ENCODE measurements at regions not wholly inside any gene's neighbourhood (a gene's known extent, or its start where the extent isn't known, plus 50 kb on each side); places are given as distances from the start of the nearest gene placed in this dataset.

DNA sequence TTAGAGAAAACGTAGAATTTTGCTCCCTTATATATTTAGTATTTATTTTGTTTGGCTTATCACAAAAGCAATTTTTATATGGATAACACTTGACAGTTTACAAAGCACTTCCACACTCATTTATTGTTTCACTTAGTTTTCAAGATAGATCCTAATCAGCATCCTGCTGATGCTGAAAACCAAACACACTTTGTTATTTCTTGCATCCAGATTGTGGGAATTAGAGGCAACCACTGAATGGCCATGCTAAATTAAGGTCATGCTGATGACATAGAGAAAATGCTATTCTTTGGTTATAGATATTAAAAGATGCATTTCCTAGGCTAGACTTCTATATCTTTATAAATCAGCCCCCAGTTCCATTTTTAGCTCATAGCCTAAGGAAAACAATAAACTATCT is 474.1 kb upstream of the KCNMB2 start:
- no peaks in the 10 kb centered on the region for H3K36me3 ChIP-seq
- no peak overlapping the region for H3K27ac ChIP-seq
- no peaks in the 10 kb centered on the region for H3K9me3 ChIP-seq
- intact Hi-C loops (cut with DNase I; ENCODE audit: low total_unique reads), result no loop called here
- no peak for DNase-seq (ENCODE audit: low spot score in 2 of 2)
- no peaks in the 10 kb centered on the region for H3K4me1 ChIP-seq
- no peak overlapping the region for H3K4me3 ChIP-seq
- no peaks in the 10 kb centered on the region for H3K27me3 ChIP-seq
- TF ChIP-seq, protein P1, sequence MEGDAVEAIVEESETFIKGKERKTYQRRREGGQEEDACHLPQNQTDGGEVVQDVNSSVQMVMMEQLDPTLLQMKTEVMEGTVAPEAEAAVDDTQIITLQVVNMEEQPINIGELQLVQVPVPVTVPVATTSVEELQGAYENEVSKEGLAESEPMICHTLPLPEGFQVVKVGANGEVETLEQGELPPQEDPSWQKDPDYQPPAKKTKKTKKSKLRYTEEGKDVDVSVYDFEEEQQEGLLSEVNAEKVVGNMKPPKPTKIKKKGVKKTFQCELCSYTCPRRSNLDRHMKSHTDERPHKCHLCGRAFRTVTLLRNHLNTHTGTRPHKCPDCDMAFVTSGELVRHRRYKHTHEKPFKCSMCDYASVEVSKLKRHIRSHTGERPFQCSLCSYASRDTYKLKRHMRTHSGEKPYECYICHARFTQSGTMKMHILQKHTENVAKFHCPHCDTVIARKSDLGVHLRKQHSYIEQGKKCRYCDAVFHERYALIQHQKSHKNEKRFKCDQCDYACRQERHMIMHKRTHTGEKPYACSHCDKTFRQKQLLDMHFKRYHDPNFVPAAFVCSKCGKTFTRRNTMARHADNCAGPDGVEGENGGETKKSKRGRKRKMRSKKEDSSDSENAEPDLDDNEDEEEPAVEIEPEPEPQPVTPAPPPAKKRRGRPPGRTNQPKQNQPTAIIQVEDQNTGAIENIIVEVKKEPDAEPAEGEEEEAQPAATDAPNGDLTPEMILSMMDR (IDR thresholded peaks at IDR 0.05), result no peak
- TF ChIP-seq POLR2AphosphoS5 (IDR thresholded peaks at IDR 0.05) (no peak), POLR2A (IDR thresholded peaks at IDR 0.05) (no peak)

DNA sequence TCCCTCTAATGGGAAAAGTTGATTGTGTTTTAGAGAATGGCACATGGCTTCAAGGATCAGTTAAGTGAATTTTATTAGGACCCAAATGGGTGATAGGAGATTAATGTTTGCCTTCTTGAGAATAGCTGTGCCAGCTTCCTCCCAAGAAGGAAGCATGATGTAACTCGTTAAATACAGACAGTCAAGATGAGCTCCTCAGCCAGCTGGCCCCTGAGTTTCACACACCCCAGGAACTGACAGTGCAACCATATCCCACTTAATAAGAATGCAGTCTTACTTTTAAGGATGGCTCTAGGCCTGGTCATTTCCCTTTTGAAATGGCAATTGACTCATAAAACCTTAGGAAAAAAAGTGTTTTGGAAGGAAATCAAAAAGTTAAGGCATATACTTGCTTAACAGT is 472.8 kb upstream of the KCNMB2 start:
- Histone ChIP-seq H3K4me3 (no peak overlapping the region), H3K27me3 (no peaks in the 10 kb centered on the region), H3K4me1 (no peaks in the 10 kb centered on the region), H3K27ac (no peak overlapping the region), H3K9me3 (no peaks in the 10 kb centered on the region), H3K36me3 (no peaks in the 10 kb centered on the region)
- TF ChIP-seq POLR2A (IDR thresholded peaks at IDR 0.05), result no peak
- TF ChIP-seq, protein P1 (IDR thresholded peaks at IDR 0.05), result no peak
- TF ChIP-seq POLR2AphosphoS5 (IDR thresholded peaks at IDR 0.05), result no peak
- DNase-seq (ENCODE audit: low spot score in 2 of 2), result no peak
- intact Hi-C loops (cut with DNase I; ENCODE audit: low total_unique reads), result no loop called here

GRCh38 chr3:178067721-178068120 is 468.5 kb upstream of the KCNMB2 start:
- intact Hi-C loops (cut with DNase I; ENCODE audit: low total_unique reads), result no loop called here
- H3K36me3 ChIP-seq, result no peaks in the 10 kb centered on the region
- H3K4me3 ChIP-seq, result no peak overlapping the region
- TF ChIP-seq POLR2AphosphoS5 (IDR thresholded peaks at IDR 0.05), result no peak
- no peak for TF ChIP-seq POLR2A (IDR thresholded peaks at IDR 0.05)
- TF ChIP-seq, protein P1 (IDR thresholded peaks at IDR 0.05), result no peak
- H3K27me3 ChIP-seq, result no peaks in the 10 kb centered on the region
- DNase-seq (ENCODE audit: low spot score in 2 of 2), result no peak
- no peak overlapping the region for H3K27ac ChIP-seq
- H3K9me3 ChIP-seq, result no peaks in the 10 kb centered on the region
- no peaks in the 10 kb centered on the region for H3K4me1 ChIP-seq

DNA sequence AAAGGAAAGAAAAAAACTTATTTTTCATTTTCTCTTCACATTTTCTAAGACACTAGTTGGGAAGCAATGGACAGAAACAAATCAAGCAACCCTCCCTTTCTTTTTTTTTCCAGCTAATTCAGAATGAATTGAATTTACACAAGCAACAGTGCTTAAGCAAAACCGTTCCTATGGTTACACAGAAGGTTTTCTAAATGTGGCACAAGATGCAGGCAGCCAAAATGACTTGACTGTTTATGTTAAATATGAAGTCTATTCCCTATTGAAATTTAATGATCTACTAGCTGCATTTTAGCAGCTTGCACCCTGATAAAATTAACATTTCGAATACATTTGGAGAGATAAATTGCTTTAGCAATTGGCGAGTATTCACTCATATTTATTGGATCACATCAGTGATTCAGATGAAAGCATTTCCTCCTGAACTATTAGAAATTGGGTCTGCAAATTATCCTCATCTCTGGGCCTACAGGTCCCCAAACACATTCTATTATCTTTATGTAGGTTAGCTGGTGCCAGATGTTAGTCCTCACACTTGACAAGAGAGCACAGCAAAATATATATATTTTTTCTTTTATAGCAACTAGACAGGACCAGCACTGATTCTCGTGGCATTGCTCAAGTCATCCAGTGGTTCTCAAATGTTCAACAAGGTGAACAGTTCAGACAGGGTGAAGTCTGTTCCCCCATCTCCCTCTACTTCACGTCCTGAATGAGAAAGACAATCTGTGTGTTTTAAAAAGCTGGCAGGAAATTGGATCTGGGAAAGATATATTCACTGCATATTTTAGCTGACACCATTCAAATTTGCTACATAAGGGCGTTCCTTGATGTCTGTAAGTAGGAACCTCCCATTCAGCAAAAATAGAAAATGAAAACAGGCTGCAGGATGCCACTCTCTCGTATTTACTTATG is 463.6 kb upstream of the KCNMB2 start:
- Histone ChIP-seq H3K9me3 (no peaks in the 10 kb centered on the region), H3K27me3 (no peaks in the 10 kb centered on the region), H3K27ac (no peak overlapping the region), H3K4me1 (no peaks in the 10 kb centered on the region), H3K4me3 (no peak overlapping the region), H3K36me3 (no peaks in the 10 kb centered on the region)
- TF ChIP-seq POLR2A (IDR thresholded peaks at IDR 0.05) (no peak), POLR2AphosphoS5 (IDR thresholded peaks at IDR 0.05) (no peak)
- TF ChIP-seq, protein P1 (IDR thresholded peaks at IDR 0.05), result no peak
- intact Hi-C loops (cut with DNase I; ENCODE audit: low total_unique reads), result no loop called here
- no peak for DNase-seq (ENCODE audit: low spot score in 2 of 2)

- TF ChIP-seq POLR2A (IDR thresholded peaks at IDR 0.05), result no peak
- TF ChIP-seq, protein P1 (IDR thresholded peaks at IDR 0.05), result no peak
- no peak for TF ChIP-seq POLR2AphosphoS5 (IDR thresholded peaks at IDR 0.05)
- no peaks in the 10 kb centered on the region for H3K27me3 ChIP-seq
- no peak overlapping the region for H3K4me3 ChIP-seq
- H3K4me1 ChIP-seq, result no peaks in the 10 kb centered on the region
- DNase-seq (ENCODE audit: low spot score in 2 of 2), result no peak
- no peak overlapping the region for H3K27ac ChIP-seq
- intact Hi-C loops (cut with DNase I; ENCODE audit: low total_unique reads), result no loop called here
- no peaks in the 10 kb centered on the region for H3K36me3 ChIP-seq
- no peaks in the 10 kb centered on the region for H3K9me3 ChIP-seq
Measured at GRCh38 chr3:178073366-178073765, 462.9 kb upstream of the KCNMB2 start.

All from breast epithelium (tissue), 4 donors.